Right lobe of liver (tissue), 6 donors: ENCODE measurements at regions not wholly inside any gene's neighbourhood (a gene's known extent, or its start where the extent isn't known, plus 50 kb on each side); places are given as distances from the start of the nearest gene placed in this dataset.
A peak's percentile ranks its signal among the peaks of the same experiment; 100 is the strongest.
"Not testable (repeated sequence)": the region's sequence is repeated elsewhere in the genome, so short reads cannot be mapped to it uniquely, and the experiment has no call there.

ENCODE experiments used
- ATAC-seq, 4 donors: fragments of 200-7000 bp; cut with Tn5 transposase; one replicate each; pipeline ENCODE4 v1.9.1; 2020; ENCODE audit warnings: mild to moderate bottlenecking in 4 of 4, moderate library complexity in 4 of 4
- DNase-seq, 3 donors: peaks; one replicate each; pipeline ENCODE4 v3.0.0-alpha.2; 2020
- H3K27ac ChIP-seq, 3 donors: fragments of 200-600 bp; one replicate each; pipeline ENCODE4 v1.8.0; 2022
- H3K27me3 ChIP-seq, 2 donors: fragments of 200-600 bp; one replicate each; pipeline ENCODE4 v1.8.0; 2022
- H3K36me3 ChIP-seq, 4 donors: fragments of 200-600 bp; sonication (generic) in 1 of 4; one replicate each; pipeline versions ENCODE4 v1.5.1 to v1.8.0; 2017 to 2022; ENCODE audit warnings: control low read depth in 1 of 4
- H3K4me1 ChIP-seq, 4 donors: fragments of 200-600 bp; sonication (generic) in 1 of 4; one replicate each; pipeline versions ENCODE4 v1.5.1 to v1.8.0; 2017 to 2022; ENCODE audit warnings: control low read depth in 1 of 4
- H3K4me3 ChIP-seq, 3 donors: fragments of 200-600 bp; one replicate each; pipeline ENCODE4 v1.8.0; 2022
- H3K9me3 ChIP-seq, 4 donors: fragments of 200-600 bp; sonication (generic) in 1 of 4; one replicate each; pipeline versions ENCODE4 v1.5.1 to v1.8.0; 2017 to 2022; ENCODE audit warnings: control low read depth in 1 of 4
- POLR2A ChIP-seq: fragments of 450-650 bp; IDR thresholded peaks from one replicate; pipeline ENCODE4 v1.6.1; 2017; ENCODE audit warnings: antibody characterized with exemption, mild to moderate bottlenecking
- WGBS: methylation state at CpG from one replicate; pipeline ENCODE4 v1.1.6; 2018; ENCODE audit warnings: low coverage, low lambda C conversion rate; ENCODE audit not compliant: insufficient coverage; ENCODE audit errors: missing lambda C conversion rate; 5-methylcytosine and 5-hydroxymethylcytosine counted together
- intact Hi-C, 2 donors: fragments of 100-400 bp; cut with DNase I; formaldehyde crosslinking; loops; one replicate each; pipeline versions ENCODE4 v1.11.2 to v1.14.1; 2022
- TF ChIP-seq, protein P1 (sequence below), 4 donors: fragments of 200-600 bp in 3 of 4; fragments of 450-650 bp in 1 of 4; IDR thresholded peaks; one replicate each; pipeline versions ENCODE4 v1.5.1 to v1.8.0; 2016 to 2022; ENCODE audit warnings: antibody characterized with exemption in 4 of 4, mild to moderate bottlenecking in 2 of 4
- donor health status: DM: no; HTN: yes; CAD: no.
- donor health status: DM: no; HTN: no; CAD: no.
- donor health status: DM: no; HTN: no; CAD: no.
- donor health status: DM: no; HTN: yes; CAD: no.
- donor health status: DM: no; HTN: yes; CAD: no.

DNA sequence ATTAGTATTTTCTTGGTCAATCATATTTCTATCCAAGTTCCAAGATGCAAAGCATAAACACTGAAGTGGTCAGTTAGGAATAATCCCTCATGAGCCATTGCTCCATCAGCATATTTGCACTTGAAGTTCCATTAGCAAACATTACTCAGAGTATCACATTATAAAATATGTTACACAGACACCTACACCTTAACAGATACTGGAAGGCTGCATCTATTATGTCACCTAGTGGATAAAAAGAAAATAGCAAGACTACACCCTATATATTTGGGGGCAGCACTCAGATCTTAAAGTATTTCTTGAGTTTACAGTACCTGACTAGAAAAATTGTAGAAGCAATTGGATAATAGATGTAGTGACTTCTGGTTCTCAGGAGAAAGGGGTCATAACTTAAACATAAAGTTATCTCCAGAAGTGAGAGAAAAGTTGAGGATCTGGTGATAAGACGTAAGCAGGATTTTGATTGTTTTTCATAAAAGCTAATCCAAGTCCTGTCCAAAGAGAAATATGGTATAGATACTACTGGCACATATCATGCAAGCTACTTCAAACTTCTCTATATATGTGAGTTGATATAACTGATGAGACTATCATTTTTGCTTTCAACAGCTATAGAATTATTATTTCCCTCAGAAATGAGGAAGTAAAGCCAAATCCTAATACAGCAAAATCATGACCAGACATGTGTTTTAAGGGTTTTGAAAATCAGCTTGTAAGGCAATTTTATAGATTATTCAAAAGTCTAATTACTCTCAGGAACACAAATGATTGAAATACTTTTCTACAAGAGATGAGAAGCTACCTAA, 422.2 kb downstream of the GBE1 start:
- ATAC-seq (peak; percentile 45 to 93 (median 55)), DNase-seq (no peak)
- Histone ChIP-seq H3K27me3 (no peaks in the 10 kb centered on the region), H3K9me3 (no peaks in the 10 kb centered on the region), H3K4me3 (no peak overlapping the region), H3K27ac (no peak overlapping the region), H3K4me1 (no peaks in the 10 kb centered on the region), H3K36me3 (no peaks in the 10 kb centered on the region)
- 86% methylated on average over 1 of the region's 1 CpG for whole genome bisulfite sequencing
- TF ChIP-seq, protein P1, sequence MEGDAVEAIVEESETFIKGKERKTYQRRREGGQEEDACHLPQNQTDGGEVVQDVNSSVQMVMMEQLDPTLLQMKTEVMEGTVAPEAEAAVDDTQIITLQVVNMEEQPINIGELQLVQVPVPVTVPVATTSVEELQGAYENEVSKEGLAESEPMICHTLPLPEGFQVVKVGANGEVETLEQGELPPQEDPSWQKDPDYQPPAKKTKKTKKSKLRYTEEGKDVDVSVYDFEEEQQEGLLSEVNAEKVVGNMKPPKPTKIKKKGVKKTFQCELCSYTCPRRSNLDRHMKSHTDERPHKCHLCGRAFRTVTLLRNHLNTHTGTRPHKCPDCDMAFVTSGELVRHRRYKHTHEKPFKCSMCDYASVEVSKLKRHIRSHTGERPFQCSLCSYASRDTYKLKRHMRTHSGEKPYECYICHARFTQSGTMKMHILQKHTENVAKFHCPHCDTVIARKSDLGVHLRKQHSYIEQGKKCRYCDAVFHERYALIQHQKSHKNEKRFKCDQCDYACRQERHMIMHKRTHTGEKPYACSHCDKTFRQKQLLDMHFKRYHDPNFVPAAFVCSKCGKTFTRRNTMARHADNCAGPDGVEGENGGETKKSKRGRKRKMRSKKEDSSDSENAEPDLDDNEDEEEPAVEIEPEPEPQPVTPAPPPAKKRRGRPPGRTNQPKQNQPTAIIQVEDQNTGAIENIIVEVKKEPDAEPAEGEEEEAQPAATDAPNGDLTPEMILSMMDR (IDR thresholded peaks at IDR 0.05) = peak; percentile 32 to 52 (median 44)
- TF ChIP-seq POLR2A = no peak
- intact Hi-C loops = no loop called here

DNA sequence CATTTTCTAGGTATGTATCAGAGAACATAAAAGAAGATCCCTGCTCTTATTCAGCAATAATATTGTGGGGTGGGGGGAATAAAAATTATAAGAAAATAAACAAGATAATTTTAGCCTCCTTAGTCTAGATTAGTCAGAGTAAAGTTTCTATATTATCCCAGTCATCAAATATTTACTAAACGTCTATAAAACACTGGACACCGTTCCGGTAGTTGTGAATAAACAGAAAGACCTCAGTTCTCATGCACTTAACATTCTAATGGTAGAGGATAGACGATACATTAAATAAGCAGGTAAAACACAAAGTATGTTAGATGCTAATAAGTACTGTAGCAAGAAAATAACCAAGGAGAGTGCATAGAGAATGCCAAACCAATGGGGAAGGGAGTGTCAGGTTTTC, 425.0 kb downstream of the GBE1 start:
- H3K27me3 ChIP-seq = no peaks in the 10 kb centered on the region
- H3K36me3 ChIP-seq = no peaks in the 10 kb centered on the region
- H3K4me3 ChIP-seq = no peak overlapping the region
- intact Hi-C loops = no loop called here
- no peaks in the 10 kb centered on the region for H3K4me1 ChIP-seq
- no peak for ATAC-seq
- H3K9me3 ChIP-seq = no peaks in the 10 kb centered on the region
- DNase-seq = no peak
- no peak overlapping the region for H3K27ac ChIP-seq
- 61% methylated on average over 4 of the region's 4 CpGs for WGBS
- TF ChIP-seq, protein P1 (IDR thresholded peaks at IDR 0.05) = no peak
- TF ChIP-seq POLR2A = no peak

DNA sequence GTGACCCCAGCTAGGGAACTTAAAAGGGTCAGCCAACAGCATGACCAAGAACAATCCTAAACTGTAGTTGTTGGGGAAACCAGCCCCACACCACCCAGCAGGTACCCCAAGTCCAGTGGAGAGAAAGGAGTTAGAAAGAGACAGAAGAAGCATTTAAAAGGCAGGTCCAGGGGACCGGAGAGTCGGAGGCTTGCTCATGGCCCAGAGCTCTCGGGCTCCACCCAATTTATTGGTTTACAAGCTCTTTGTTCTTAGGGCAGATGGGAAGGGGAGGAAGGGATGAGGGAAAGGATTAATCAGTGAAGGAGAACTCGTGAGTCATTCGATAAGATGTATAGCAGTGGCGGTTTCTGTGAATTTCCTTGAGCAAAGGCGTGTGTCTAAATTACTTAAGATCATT, 431.6 kb downstream of the GBE1 start:
- H3K27ac ChIP-seq, ATAC-seq, H3K4me1 ChIP-seq, H3K36me3 ChIP-seq, H3K4me3 ChIP-seq, H3K9me3 ChIP-seq, intact Hi-C loops, H3K27me3 ChIP-seq, DNase-seq: not testable (repeated sequence)
- 82% methylated on average over 7 of the region's 7 CpGs for WGBS

DNA sequence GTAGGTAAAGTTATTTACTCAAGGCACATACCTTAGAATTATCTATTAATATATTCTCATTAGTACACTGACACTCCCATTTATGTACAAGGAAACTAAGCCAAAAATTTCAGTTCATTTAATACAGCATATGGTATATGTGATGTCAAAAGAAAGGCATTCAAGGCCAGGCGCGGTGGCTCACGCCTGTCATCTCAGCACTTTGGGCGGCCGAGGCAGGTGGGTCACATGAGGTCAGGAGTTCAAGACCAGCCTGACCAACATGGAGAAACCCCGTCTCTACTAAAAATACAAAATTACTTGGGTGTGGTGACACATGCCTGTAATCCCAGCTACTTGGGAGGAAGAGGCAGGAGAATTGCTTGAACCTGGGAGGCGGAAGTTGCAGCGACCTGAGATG, 435.2 kb downstream of the GBE1 start:
- intact Hi-C loops = no loop called here
- no peak overlapping the region for H3K27ac ChIP-seq
- TF ChIP-seq POLR2A = no peak
- WGBS = 84% methylated on average over 8 of the region's 8 CpGs
- no peak for DNase-seq
- no peaks in the 10 kb centered on the region for H3K36me3 ChIP-seq
- H3K4me1 ChIP-seq = no peaks in the 10 kb centered on the region
- ATAC-seq = no peak
- H3K4me3 ChIP-seq = no peak overlapping the region
- no peaks in the 10 kb centered on the region for H3K9me3 ChIP-seq
- no peaks in the 10 kb centered on the region for H3K27me3 ChIP-seq

DNA sequence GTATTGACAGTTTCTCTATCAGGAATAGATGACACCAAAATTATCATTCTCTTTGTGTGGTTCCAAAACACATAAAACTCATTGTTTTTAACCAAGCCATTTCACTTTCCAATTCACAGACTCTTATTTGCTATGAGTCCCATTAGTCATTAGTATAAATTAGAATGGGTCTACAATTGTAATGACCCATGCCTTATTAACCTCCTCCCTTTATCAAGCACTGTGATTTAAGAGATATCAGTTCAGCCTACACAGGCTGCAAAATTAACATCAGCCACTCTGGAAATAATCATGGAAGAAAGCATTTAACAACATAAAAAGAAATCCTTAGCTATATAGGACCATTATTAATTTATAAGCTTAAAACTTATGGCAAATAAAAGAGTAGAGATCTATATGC, 440.6 kb downstream of the GBE1 start:
- Histone ChIP-seq H3K4me3 (no peak overlapping the region), H3K9me3 (no peaks in the 10 kb centered on the region), H3K36me3 (no peaks in the 10 kb centered on the region), H3K27ac (no peak overlapping the region), H3K4me1 (no peaks in the 10 kb centered on the region), H3K27me3 (no peaks in the 10 kb centered on the region)
- intact Hi-C loops = no loop called here
- no peak for DNase-seq
- no peak for ATAC-seq
- no peak for TF ChIP-seq POLR2A
- TF ChIP-seq, protein P1 (IDR thresholded peaks at IDR 0.05) = no peak

DNA sequence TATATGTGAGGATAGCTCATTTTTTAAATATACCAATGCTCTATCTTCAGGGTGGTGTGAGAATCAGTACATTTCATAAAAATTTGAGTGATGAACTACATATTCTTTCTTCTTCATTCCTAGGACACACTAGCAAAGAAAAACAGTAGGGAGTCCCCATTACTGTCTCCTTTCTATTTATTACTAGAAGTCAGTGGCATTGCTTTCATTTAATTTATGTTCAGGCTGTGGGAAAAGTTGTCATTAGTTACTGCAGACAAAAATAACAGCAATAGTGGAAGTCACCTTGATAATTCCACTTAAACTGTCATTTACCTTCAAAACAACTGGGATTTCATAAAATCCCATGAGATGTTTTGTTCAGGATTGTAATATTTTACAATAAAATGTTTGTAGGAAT, 446.4 kb downstream of the GBE1 start:
- Histone ChIP-seq H3K36me3 (no peaks in the 10 kb centered on the region), H3K9me3 (no peaks in the 10 kb centered on the region), H3K27me3 (no peaks in the 10 kb centered on the region), H3K4me3 (no peak overlapping the region), H3K4me1 (no peaks in the 10 kb centered on the region), H3K27ac (no peak overlapping the region)
- TF ChIP-seq POLR2A = no peak
- TF ChIP-seq, protein P1 (IDR thresholded peaks at IDR 0.05) = no peak
- intact Hi-C loops = no loop called here
- DNase-seq = no peak
- no peak for ATAC-seq
